KMS-11 (cell line): ENCODE measurements at regions not wholly inside any gene's neighbourhood (a gene's known extent, or its start where the extent isn't known, plus 50 kb on each side); places are given as distances from the start of the nearest gene placed in this dataset.

Experiments
- H2AFZ ChIP-seq: fragments of 200-600 bp; sonication (generic); 2 replicates; pipeline ENCODE4 v1.6.1; 2016; ENCODE audit warnings: antibody characterized with exemption, mixed run types, low read depth
- H3K27ac ChIP-seq: fragments of 200-600 bp; sonication (generic); 2 replicates; pipeline ENCODE4 v1.6.1; 2016; ENCODE audit warnings: mild to moderate bottlenecking, mixed run types
- H3K27me3 ChIP-seq: fragments of 200-600 bp; sonication (generic); 2 replicates; pipeline ENCODE4 v1.6.1; 2017; ENCODE audit warnings: mild to moderate bottlenecking, low read depth, mixed run types, moderate library complexity; ENCODE audit not compliant: insufficient read depth
- H3K36me3 ChIP-seq: fragments of 200-600 bp; sonication (generic); 2 replicates; pipeline ENCODE4 v1.6.1; 2017; ENCODE audit warnings: mild to moderate bottlenecking, mixed run types; ENCODE audit not compliant: insufficient read depth
- H3K4me1 ChIP-seq: fragments of 200-600 bp; sonication (generic); 2 replicates; pipeline ENCODE4 v1.6.1; 2016; ENCODE audit warnings: mild to moderate bottlenecking, low read depth, mixed run types; ENCODE audit not compliant: poor library complexity, severe bottlenecking
- H3K4me2 ChIP-seq: fragments of 200-600 bp; sonication (generic); 2 replicates; pipeline ENCODE4 v1.7.0; 2016; ENCODE audit warnings: mild to moderate bottlenecking, mixed run types
- H3K4me3 ChIP-seq: fragments of 200-600 bp; sonication (generic); IDR thresholded peaks from 2 replicates; pipeline ENCODE4 v1.6.1; 2017; ENCODE audit warnings: low read depth, low read length, mixed read lengths; ENCODE audit not compliant: insufficient read depth
- H3K79me2 ChIP-seq: fragments of 200-600 bp; sonication (generic); 2 replicates; pipeline ENCODE4 v1.6.1; 2016; ENCODE audit warnings: low read depth, mixed run types; ENCODE audit not compliant: insufficient read depth
- H3K9ac ChIP-seq: fragments of 200-600 bp; sonication (generic); 2 replicates; pipeline ENCODE4 v1.6.1; 2016; ENCODE audit warnings: mild to moderate bottlenecking, mixed run types
- H4K20me1 ChIP-seq: fragments of 200-600 bp; sonication (generic); 2 replicates; pipeline ENCODE4 v1.6.1; 2016; ENCODE audit warnings: mild to moderate bottlenecking, mixed run types; ENCODE audit not compliant: insufficient read depth
- TF ChIP-seq, protein P1 (sequence below): fragments of 200-600 bp; sonication (generic); conservative IDR thresholded peaks from 2 replicates; pipeline ENCODE4 v1.6.1; 2017; ENCODE audit warnings: low read depth, mild to moderate bottlenecking, antibody characterized with exemption, low read length, moderate library complexity, mixed read lengths

DNA sequence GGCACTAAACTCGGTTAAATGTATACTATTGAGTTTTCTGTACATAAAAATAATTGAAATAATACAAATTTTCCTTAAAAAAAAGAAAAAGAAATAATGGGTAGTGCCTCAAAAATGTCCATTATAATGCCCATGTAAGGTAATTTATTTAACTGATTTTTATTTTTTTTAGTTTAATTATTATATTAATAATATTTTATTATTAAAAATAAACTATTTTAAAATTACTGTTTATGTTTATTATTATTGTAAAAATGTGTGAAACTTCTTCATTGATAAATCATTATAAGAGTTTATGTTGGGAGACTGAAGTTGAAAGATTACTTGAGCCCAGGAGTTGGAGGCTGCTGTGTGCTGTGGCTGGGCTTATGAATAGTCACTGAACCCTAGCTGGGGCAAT is 925.5 kb upstream of the EPHA7 start:
- Histone ChIP-seq H3K4me2 (no peak overlapping the region), H3K79me2 (no peaks in the 10 kb centered on the region), H3K4me1 (no peaks in the 10 kb centered on the region), H4K20me1 (no peaks in the 10 kb centered on the region), H2AFZ (no peak overlapping the region), H3K4me3 (no peak overlapping the region), H3K27ac (no peak overlapping the region), H3K27me3 (no peaks in the 10 kb centered on the region), H3K9ac (no peak overlapping the region), H3K36me3 (no peaks in the 10 kb centered on the region)
- TF ChIP-seq, protein P1, sequence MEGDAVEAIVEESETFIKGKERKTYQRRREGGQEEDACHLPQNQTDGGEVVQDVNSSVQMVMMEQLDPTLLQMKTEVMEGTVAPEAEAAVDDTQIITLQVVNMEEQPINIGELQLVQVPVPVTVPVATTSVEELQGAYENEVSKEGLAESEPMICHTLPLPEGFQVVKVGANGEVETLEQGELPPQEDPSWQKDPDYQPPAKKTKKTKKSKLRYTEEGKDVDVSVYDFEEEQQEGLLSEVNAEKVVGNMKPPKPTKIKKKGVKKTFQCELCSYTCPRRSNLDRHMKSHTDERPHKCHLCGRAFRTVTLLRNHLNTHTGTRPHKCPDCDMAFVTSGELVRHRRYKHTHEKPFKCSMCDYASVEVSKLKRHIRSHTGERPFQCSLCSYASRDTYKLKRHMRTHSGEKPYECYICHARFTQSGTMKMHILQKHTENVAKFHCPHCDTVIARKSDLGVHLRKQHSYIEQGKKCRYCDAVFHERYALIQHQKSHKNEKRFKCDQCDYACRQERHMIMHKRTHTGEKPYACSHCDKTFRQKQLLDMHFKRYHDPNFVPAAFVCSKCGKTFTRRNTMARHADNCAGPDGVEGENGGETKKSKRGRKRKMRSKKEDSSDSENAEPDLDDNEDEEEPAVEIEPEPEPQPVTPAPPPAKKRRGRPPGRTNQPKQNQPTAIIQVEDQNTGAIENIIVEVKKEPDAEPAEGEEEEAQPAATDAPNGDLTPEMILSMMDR: no peak

DNA sequence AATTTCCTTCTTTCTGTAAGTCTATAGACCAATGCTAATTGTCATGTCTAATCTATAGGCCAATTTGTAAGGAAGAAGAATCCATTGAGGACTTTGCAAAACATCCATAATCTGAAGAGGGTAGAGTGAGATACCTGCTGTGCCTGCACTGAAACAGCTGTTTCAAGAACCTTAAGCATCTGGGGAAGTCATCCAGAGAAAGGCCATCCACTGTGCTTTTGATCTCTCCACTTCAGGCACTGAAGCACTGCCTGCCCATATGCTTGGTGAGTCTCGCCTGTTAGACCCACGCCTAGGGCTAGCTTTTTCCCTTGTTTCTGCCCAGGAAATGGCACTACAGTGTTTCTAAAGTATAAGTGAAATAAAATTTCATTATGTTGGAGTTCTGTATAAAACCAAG is 921.8 kb upstream of the EPHA7 start:
- Histone ChIP-seq H3K79me2 (no peaks in the 10 kb centered on the region), H3K27me3 (no peaks in the 10 kb centered on the region), H3K4me2 (no peak overlapping the region), H2AFZ (no peak overlapping the region), H3K9ac (no peak overlapping the region), H4K20me1 (no peaks in the 10 kb centered on the region), H3K4me1 (no peaks in the 10 kb centered on the region), H3K4me3 (no peak overlapping the region), H3K27ac (no peak overlapping the region), H3K36me3 (no peaks in the 10 kb centered on the region)
- TF ChIP-seq, protein P1: no peak

DNA sequence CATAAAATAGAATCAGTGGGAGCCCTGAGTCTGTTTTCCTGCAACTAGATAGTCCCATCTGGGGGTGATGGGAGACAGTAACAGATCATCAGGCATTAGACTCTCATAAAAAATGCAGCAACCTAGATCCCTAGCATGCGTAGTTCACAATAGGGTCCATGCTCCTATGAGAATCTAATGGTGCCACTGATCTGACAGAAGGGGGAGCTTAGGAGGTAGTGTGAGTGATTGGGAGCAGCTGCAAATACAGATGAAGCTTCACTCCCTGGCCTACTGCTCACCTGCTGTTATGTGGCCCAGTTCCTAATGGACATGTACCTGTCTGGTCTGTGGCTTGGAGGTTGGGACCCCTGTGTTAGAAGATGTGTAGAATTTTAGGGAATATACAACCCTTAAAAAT is 904.5 kb upstream of the EPHA7 start:
- Histone ChIP-seq H3K4me1 (no peaks in the 10 kb centered on the region), H3K4me2 (no peak overlapping the region), H2AFZ (no peak overlapping the region), H4K20me1 (no peaks in the 10 kb centered on the region), H3K79me2 (no peaks in the 10 kb centered on the region), H3K27ac (no peak overlapping the region), H3K9ac (no peak overlapping the region), H3K4me3 (no peak overlapping the region), H3K36me3 (no peaks in the 10 kb centered on the region), H3K27me3 (no peaks in the 10 kb centered on the region)
- TF ChIP-seq, protein P1: no peak

DNA sequence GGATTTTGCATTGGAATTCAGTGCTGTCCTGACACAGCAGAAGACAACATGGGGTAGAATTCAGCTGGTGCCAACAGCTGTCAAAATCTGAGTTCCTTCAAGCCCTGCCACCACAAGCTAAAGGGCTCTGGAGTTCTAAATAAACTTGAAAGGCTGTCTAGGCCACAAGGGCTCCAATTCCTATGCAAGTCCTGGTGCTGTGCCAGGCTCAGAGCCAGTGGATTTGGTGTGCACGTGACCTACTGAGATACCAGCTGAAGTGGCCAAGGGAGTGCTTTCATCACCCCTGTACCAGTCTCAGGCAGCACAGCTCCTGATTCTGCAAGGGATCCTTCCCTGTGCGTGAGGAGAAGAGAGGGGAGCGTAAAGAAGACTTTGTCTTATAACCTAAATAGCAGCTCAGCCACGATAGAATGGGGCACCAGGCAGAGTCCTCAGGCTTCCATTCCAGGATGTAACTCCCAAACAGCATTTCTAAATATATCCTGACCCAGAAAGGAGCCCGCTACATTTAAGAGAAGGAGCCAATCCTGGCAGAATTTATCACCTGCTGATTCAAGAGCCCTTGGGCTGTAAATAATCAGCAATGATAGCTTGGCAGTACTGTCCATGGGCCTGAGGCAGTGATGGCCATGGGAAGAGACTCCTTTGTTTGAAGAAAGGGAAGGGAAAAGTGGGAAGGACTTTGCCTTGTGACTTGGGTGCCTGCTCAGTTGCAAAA is 881.2 kb upstream of the EPHA7 start:
- Histone ChIP-seq H3K4me2 (no peak overlapping the region), H3K4me1 (no peaks in the 10 kb centered on the region), H3K27me3 (no peaks in the 10 kb centered on the region), H3K4me3 (no peak overlapping the region), H4K20me1 (no peaks in the 10 kb centered on the region), H2AFZ (no peak overlapping the region), H3K36me3 (no peaks in the 10 kb centered on the region), H3K79me2 (no peaks in the 10 kb centered on the region), H3K27ac (no peak overlapping the region), H3K9ac (no peak overlapping the region)
- TF ChIP-seq, protein P1: no peak
